Upper lobe of right lung (tissue), 1 donor: ENCODE measurements at regions not wholly inside any gene's neighbourhood (a gene's known extent, or its start where the extent isn't known, plus 50 kb on each side); places are given as distances from the start of the nearest gene placed in this dataset.

Experiments used
- ATAC-seq: fragments of 200-7000 bp; cut with Tn5 transposase; one replicate; pipeline ENCODE4 v1.9.1; 2020; ENCODE audit warnings: mild to moderate bottlenecking, moderate library complexity
- DNase-seq: peaks from one replicate; pipeline ENCODE4 v3.0.0-alpha.2; 2020
- H3K27ac ChIP-seq: fragments of 200-600 bp; one replicate; pipeline ENCODE4 v1.8.0; 2022
- H3K27me3 ChIP-seq: fragments of 200-600 bp; one replicate; pipeline ENCODE4 v1.8.0; 2022; ENCODE audit warnings: mild to moderate bottlenecking
- H3K36me3 ChIP-seq: fragments of 200-600 bp; one replicate; pipeline ENCODE4 v1.8.0; 2022
- H3K4me1 ChIP-seq: fragments of 200-600 bp; one replicate; pipeline ENCODE4 v1.8.0; 2022
- H3K4me3 ChIP-seq: fragments of 200-600 bp; one replicate; pipeline ENCODE4 v1.8.0; 2022; ENCODE audit warnings: mild to moderate bottlenecking
- H3K9me3 ChIP-seq: fragments of 200-600 bp; one replicate; pipeline ENCODE4 v1.8.0; 2022
- intact Hi-C: fragments of 100-400 bp; cut with DNase I; formaldehyde crosslinking; loops from one replicate; pipeline ENCODE4 v1.11.0; 2022
- TF ChIP-seq, protein P1 (sequence below): fragments of 200-600 bp; IDR thresholded peaks from one replicate; pipeline ENCODE4 v1.8.0; 2022; ENCODE audit warnings: antibody characterized with exemption
- donor health status: DM: no; HTN: yes; CAD: no; lungs with severe emphysema.

DNA sequence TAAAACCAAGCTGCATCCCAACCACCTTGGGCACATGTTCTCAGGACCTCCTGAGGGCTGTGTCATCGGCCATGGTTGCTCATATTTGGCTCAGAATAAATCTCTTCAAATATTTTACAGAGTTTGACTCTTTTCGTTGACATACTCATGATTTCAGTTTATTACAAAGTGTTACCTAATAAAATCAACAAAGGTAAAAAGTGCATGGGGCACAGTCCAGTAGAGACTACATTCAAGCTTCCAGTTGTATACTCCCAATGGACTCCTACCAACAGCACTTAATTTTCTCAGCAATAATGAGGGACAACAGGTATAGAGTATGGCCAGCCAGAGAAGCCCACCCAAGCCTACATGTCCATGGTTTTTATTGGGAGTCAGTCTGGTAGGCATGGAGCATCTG is 347.9 kb upstream of the FAT3 start:
- intact Hi-C loops: no loop called here
- Histone ChIP-seq H3K9me3 (no peaks in the 10 kb centered on the region), H3K36me3 (no peaks in the 10 kb centered on the region), H3K27ac (no peak overlapping the region), H3K4me3 (no peak overlapping the region), H3K4me1 (no peaks in the 10 kb centered on the region), H3K27me3 (no peaks in the 10 kb centered on the region)
- ATAC-seq (no peak), DNase-seq (no peak)
- TF ChIP-seq, protein P1, sequence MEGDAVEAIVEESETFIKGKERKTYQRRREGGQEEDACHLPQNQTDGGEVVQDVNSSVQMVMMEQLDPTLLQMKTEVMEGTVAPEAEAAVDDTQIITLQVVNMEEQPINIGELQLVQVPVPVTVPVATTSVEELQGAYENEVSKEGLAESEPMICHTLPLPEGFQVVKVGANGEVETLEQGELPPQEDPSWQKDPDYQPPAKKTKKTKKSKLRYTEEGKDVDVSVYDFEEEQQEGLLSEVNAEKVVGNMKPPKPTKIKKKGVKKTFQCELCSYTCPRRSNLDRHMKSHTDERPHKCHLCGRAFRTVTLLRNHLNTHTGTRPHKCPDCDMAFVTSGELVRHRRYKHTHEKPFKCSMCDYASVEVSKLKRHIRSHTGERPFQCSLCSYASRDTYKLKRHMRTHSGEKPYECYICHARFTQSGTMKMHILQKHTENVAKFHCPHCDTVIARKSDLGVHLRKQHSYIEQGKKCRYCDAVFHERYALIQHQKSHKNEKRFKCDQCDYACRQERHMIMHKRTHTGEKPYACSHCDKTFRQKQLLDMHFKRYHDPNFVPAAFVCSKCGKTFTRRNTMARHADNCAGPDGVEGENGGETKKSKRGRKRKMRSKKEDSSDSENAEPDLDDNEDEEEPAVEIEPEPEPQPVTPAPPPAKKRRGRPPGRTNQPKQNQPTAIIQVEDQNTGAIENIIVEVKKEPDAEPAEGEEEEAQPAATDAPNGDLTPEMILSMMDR: no peak

DNA sequence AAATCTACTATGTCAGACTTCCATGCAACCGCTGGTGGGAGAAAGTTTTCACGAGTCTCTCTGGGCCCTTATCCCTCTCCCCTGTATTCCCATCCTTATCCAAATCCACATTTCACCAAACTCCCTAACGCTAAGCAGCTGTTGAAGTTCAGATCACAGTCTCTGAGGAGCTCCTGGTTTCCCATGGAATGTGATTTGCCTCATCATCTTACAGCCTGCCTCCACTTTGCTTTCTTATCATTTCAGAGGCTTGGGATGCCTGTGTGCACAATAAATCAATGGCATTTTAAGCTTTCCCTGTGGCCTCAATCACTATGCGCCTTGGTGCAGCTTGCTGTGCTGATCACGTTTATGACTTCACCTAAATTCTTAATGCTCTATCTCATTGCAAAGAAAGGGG is 352.4 kb upstream of the FAT3 start:
- ATAC-seq (no peak), DNase-seq (no peak)
- H3K9me3 ChIP-seq: no peaks in the 10 kb centered on the region
- no peaks in the 10 kb centered on the region for H3K36me3 ChIP-seq
- H3K4me1 ChIP-seq: no peaks in the 10 kb centered on the region
- intact Hi-C loops: no loop called here
- TF ChIP-seq, protein P1: no peak
- no peaks in the 10 kb centered on the region for H3K27me3 ChIP-seq
- no peak overlapping the region for H3K27ac ChIP-seq
- no peak overlapping the region for H3K4me3 ChIP-seq

DNA sequence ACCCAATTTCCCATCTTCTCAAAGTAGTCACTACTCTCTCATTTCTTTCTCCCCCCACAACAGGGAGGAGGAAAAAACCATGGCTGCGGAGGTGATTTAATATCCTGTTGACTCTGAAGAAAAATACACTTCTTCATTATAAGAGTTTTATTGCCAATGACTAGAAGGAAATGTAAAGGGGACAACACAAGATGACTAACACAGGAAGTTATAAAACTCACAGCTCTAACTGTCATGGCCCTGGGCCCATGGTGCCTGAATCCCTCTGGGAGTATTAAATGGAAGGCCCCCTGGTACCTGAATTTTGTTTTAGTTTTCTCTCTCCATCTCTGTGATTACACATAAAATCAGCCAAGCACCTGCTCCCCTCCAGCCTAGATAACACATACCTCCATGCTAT is 352.8 kb upstream of the FAT3 start:
- H3K27ac ChIP-seq: no peak overlapping the region
- no peaks in the 10 kb centered on the region for H3K27me3 ChIP-seq
- DNase-seq (no peak), ATAC-seq (no peak)
- TF ChIP-seq, protein P1: no peak
- H3K9me3 ChIP-seq: no peaks in the 10 kb centered on the region
- H3K36me3 ChIP-seq: no peaks in the 10 kb centered on the region
- H3K4me1 ChIP-seq: no peaks in the 10 kb centered on the region
- intact Hi-C loops: no loop called here
- H3K4me3 ChIP-seq: no peak overlapping the region

DNA sequence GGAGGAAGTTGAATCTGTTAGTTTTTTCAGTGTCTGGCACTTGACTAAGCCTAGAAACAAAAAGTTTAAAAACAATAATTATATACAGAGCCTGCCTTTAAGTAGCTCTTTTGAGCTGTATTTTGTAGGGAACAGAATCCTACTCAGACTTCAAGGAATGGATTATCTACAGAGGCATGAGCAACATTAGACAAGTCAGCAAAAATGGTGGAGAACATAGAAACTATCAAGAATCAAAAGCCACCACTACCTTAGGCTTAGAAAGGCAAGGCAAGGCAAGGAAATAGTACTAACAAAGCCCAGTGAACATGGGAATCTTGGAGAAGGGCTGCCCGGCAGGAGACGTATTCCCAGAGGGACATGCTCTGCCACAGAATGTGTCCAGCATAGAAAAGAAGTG is 353.6 kb upstream of the FAT3 start:
- ATAC-seq: no peak
- intact Hi-C loops: no loop called here

DNA sequence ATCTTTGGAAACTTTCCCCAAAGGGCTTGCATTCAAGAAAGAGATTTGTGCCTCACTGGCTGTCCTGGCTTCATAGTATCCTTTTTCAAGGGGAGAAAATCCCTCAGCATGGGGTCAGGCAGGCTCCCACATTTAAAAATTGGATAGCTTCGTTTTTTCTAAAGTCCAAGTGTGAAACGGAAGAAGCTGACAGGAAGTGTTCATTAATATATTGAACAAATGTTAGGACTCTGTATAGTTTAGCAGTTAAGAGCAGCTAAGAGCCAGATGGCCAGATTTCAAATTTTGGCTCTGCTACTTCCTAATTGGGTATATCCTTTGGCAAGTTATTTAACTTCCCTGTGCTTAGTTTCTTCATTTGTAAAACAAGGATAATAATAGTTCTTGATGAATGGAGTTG is 354.9 kb upstream of the FAT3 start:
- TF ChIP-seq, protein P1: no peak
- intact Hi-C loops: no loop called here
- H3K27ac ChIP-seq: no peak overlapping the region
- no peak for DNase-seq
- no peaks in the 10 kb centered on the region for H3K4me1 ChIP-seq
- H3K36me3 ChIP-seq: no peaks in the 10 kb centered on the region
- H3K4me3 ChIP-seq: no peak overlapping the region
- no peaks in the 10 kb centered on the region for H3K27me3 ChIP-seq
- H3K9me3 ChIP-seq: no peaks in the 10 kb centered on the region
- ATAC-seq: no peak

More for the DNA sequence above, 353.6 kb upstream of the FAT3 start:
- H3K9me3 ChIP-seq: no peaks in the 10 kb centered on the region
- no peaks in the 10 kb centered on the region for H3K27me3 ChIP-seq
- TF ChIP-seq, protein P1: no peak
- DNase-seq: no peak
- H3K4me3 ChIP-seq: no peak overlapping the region
- H3K36me3 ChIP-seq: no peaks in the 10 kb centered on the region
- no peak overlapping the region for H3K27ac ChIP-seq
- H3K4me1 ChIP-seq: no peaks in the 10 kb centered on the region

DNA sequence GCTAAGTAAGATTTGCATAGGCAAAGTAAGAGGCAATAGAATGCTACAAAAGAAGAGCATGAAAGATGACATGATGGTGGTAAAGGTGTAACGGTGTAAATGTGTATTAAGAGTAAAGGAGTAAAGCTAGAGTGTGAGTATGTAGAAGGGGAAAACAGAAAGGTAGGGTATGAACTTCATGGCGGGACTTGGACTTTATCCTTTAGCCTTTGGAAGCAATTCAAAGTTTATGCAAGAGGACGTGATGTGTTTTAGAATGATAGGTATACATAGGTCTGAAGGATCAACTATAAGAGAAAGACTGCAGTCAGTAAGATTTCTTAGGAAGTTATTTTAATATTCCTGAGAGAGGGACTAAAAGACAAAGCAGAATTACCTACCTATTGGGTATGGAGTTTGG is 358.0 kb upstream of the FAT3 start:
- H3K4me3 ChIP-seq: no peak overlapping the region

More for the DNA sequence above, 358.0 kb upstream of the FAT3 start:
- Histone ChIP-seq H3K4me1 (no peaks in the 10 kb centered on the region), H3K27me3 (no peaks in the 10 kb centered on the region), H3K36me3 (no peaks in the 10 kb centered on the region), H3K27ac (no peak overlapping the region), H3K9me3 (no peaks in the 10 kb centered on the region)
- DNase-seq: no peak
- intact Hi-C loops: no loop called here
- no peak for ATAC-seq
- TF ChIP-seq, protein P1: no peak
